T follicular helper cell (primary cell): ENCODE measurements at regions not wholly inside any gene's neighbourhood (a gene's known extent, or its start where the extent isn't known, plus 50 kb on each side); places are given as distances from the start of the nearest gene placed in this dataset.

Experiments used
- DNase-seq: peaks from one replicate; pipeline ENCODE4 v3.0.0-alpha.2; 2020; ENCODE audit warnings: low read depth

- no peak for DNase-seq
Measured at GRCh38 chr4:184879271-184879670, 53.5 kb upstream of the ACSL1 start.

GRCh38 chr4:184882276-184882675 is 56.5 kb upstream of the ACSL1 start:
- DNase-seq: no peak

- no peak for DNase-seq
Measured at GRCh38 chr4:184883024-184883423, 57.3 kb upstream of the ACSL1 start.

DNA sequence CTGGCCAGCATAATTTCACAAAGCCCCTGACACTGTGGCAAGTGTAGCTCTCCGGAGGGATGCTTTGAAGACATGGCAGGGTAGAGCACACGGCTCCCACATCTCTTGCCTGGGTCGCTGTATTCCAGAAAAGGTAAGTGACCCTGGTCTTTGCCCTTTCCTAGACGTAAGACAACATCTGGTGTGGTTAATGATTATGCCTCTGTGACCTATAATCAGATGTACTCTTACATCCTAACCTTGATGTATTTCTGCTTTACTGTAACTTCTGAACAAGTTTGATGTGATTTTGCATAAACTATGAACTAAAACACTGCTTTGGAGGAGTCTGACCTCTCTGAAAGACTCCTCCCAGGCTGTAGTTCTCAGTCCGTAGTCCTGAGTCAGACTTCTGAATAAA is 59.1 kb upstream of the ACSL1 start:
- no peak for DNase-seq

- DNase-seq: no peak
Measured at GRCh38 chr4:184885602-184886001, 59.8 kb upstream of the ACSL1 start.

DNA sequence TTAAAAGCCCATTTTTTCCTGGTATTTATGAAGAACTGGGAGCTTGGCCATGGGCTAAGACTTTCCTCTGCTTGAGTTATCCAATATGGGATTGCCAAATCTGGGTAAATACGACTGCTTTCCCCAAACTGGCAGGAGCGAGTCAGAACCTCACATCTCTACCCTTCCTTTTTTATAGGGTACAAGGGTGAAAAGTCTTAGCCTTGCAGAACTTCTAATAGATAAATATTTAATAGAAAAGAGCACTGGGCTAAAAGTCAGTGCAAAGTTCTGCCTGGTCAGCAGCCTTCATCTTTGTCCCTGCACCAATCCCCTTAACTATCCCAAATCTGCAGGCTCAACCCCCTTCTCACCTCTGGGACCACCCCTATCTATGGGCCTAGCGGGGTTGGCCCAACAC is 61.6 kb upstream of the ACSL1 start:
- no peak for DNase-seq

GRCh38 chr4:184887947-184888346 is 62.2 kb upstream of the ACSL1 start:
- no peak for DNase-seq

- DNase-seq: no peak
Measured at GRCh38 chr4:184889666-184890335, 64.0 kb upstream of the ACSL1 start.

DNA sequence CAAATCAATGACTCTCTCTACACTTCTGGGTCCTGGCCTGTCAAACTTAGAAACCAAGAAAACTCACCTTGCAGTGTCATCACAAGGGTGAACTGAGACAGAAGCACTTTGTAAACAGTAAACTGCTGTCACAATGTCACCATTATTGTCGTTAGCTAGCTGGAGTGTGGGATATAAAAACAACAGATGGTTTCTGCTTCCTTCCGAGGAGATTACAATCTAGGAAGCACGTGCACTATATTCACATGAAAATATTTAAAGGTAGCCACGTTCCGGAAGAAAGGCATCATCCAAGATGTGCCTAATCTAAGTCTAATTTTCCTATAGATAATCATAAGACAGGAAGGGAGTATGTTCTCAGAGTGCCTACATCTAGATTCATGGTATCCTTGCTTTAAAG is 64.7 kb upstream of the ACSL1 start:
- no peak for DNase-seq

- DNase-seq: no peak
Measured at GRCh38 chr4:184891816-184892397, 66.1 kb upstream of the ACSL1 start.

DNA sequence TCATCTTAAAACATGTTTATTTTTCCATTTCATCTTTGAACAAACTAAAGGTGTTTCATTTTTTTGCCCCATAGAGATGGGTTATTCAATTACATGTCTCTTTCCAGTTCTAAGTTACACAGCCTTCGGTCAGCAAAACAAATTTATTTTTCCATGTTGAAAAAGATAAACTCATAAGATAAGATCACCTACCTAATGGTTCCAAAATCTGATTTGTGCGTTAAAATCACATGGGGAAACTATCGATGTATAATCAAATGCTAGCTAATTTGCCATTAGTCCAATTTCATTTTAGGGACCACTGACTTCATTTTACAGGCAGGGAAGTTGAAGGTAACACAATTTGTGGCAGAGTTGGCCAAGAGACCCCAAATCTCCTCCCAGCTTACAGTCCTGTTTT is 67.2 kb upstream of the ACSL1 start:
- DNase-seq: no peak

DNA sequence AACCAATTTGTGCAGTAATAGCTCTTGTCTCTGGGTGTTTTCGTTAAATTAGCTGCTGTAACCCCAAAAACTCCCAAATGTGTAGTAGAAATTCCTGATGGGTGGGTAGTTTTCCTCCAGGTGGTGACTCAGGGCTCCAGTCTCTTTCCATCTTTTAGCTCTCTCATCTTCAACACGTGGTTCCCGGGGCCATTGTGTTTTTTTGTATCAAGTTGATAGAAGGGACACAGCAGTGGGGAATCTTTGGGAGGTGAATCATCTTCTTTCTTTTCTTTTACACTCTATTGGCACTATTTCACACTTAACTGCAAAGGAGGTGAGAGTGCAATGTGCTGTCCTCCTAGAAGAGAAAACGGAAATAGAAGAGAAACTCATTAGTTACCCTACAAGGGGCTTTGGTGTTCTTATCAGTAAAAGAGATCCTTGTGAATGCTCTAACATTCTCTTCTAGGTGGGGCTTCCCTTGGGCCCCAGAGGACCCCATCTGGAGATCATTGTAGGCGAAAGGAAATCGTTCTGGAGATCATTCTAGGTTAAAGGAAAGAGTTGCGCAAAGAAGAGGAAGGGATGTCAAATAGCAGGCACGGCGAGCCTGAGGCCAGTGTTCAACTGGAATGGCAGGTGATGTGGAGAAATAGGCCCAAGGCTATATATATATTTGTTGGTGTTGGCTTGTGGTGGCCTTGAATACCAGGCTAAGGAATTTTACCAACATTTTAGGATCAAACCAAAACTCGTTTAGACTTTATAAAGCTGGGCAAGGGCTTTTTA is 68.2 kb upstream of the ACSL1 start:
- DNase-seq: no peak

GRCh38 chr4:184895012-184895695 is 69.4 kb upstream of the ACSL1 start:
- DNase-seq: no peak

DNA sequence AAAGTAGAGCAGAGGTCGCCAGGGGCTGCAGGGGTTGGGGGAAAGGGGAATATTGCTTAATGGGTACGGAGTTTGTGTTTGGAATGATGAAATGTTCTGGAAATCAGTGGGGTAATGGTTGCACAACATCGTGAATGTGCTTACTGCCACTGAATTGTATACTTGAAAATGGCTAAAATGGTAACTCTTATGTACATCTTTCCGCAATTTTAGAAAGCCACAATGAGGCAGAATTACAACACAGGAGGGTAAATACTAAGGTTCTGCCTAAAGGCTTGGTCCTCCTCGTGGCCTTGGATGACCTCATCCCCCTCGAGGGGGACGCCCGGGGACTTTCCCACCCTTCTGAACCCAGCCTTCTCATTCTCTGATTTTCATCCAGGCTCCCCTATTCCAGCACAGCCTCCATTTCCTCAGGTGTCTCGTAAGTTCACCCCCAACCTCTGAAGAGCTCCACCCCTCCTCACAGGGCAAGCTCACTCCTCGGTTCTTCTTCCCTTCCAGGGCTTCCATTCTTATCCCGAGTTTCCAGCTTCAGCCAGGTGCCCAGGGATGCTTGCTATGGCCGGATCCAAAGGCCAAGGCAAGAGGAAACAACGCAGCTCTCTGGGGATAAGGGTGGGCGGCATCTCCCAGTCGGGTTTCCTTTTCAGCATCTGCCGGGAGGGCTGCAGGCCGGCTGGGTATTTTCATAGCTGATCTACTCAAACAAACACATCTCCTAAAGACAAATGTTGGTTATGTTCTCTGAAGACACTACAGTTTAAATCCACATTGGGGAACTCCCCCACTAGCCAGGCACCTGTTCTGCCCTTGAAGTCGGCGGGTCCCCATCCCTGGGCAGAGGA is 71.3 kb upstream of the ACSL1 start:
- DNase-seq: no peak

DNA sequence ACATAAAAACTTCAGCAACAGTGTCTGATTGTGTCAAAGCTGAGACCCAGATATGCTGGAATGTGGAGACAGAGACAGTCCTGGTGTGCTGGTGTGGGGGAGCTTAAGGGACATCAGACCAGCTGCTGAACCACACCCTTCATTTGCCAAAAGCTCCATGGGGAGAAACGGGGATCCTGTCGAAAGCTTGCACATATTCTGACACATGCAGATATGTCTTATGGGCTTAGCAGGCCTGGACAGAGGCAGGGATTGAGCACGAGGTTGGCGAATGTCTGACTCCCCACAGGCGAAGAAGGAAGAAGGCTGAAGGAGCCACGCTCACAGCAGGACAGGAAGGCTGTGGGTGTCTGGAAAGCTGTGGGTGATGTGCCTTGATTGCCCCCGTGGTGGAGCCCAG is 72.1 kb upstream of the ACSL1 start:
- DNase-seq: no peak

GRCh38 chr4:184898793-184899192 is 73.0 kb upstream of the ACSL1 start:
- DNase-seq: no peak

GRCh38 chr4:184899261-184900134 is 73.7 kb upstream of the ACSL1 start:
- no peak for DNase-seq

GRCh38 chr4:184900184-184900583 is 74.4 kb upstream of the ACSL1 start:
- DNase-seq: no peak

GRCh38 chr4:184902550-184902949 is 76.8 kb upstream of the ACSL1 start:
- no peak for DNase-seq

DNA sequence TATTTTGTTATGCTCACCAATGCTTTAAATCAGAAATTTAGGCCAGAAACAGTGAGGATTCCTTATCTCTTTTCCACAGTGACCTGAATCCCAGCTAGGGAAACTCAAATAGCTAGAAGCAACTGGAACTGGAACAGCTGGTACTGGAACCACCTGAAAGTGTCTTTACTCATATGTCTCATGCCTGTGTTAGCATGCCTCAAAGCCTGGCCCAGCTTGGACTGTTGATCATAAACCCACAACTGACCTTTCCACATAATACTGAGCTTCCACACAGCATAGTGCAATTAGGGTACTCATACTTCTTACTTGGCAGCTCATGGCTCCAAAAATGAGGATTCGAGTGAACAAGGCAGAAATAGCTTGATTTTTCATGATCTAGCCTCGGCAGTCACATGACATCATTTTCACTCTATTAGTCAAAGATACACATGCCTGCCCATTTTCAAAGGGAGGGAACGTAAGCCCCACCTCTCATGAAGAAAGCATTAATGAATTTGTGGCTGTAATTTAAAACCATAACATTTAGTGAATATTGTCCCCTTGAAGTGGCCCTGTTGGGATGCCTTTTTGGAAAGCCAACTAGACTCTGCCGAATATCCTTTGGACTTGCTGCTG is 80.8 kb upstream of the ACSL1 start:
- no peak for DNase-seq
